HepG2 (cell line): ENCODE measurements at regions not wholly inside any gene's neighbourhood (a gene's known extent, or its start where the extent isn't known, plus 50 kb on each side); places are given as distances from the start of the nearest gene placed in this dataset.

Experiments
- ATAC-seq: fragments of 200-7000 bp; cut with Tn5 transposase; 3 replicates; pipeline ENCODE4 v1.9.1; 2020; ENCODE audit warnings: mild to moderate bottlenecking, moderate library complexity
- BruUV-seq: library from RNA; stranded (reverse); fragments of 400-500 nt; replicated peaks from 2 replicates; lab custom pipeline; 2021; lab: Mats Ljungman, UMichigan
- CTCF ChIA-PET: fragments of 300-600 bp; formaldehyde crosslinking; extraction: SDS; loops from one replicate; lab custom pipeline; 2021; ENCODE audit warnings: low total read pairs, inconsistent platforms, low intra/inter-chr PET ratio; lab: Yijun Ruan, JAX
- POLR2A ChIA-PET: fragments of 350-600 bp; sonication (Branson Sonifier 250); formaldehyde crosslinking; loops from one replicate; lab custom pipeline; 2020; ENCODE audit warnings: antibody characterized with exemption, inconsistent platforms; lab: Yijun Ruan, JAX
- DNase-seq: peaks from one replicate; pipeline ENCODE4 v3.0.0-alpha.2; 2015; ENCODE audit warnings: low spot score
- FAIRE-seq: peaks from 3 replicates; lab custom pipeline; 2011; peaks lifted over from hg19 to GRCh38; lab: Jason Lieb, UNC
- H2AFZ ChIP-seq: one replicate; pipeline ENCODE4 v1.6.1; 2011; ENCODE audit warnings: low read length, inconsistent platforms
- H3K27ac ChIP-seq: fragments of 300-600 bp; 3 replicates; pipeline ENCODE4 v1.8.0; 2011; ENCODE audit warnings: mixed run types, mild to moderate bottlenecking, mixed read lengths, low read length, inconsistent platforms; ENCODE audit not compliant: insufficient read depth; ENCODE audit errors: extremely low read length
- H3K27me3 ChIP-seq, 2 experiments: fragments of 200-600 bp in 1 of 2; 2 replicates in 1 of 2; 3 replicates in 1 of 2; pipeline versions ENCODE4 v1.6.0 to v1.8.0; 2011; ENCODE audit warnings: low read length in 2 of 2, mild to moderate bottlenecking in 2 of 2, moderate library complexity in 2 of 2, inconsistent platforms in 1 of 2; ENCODE audit not compliant: insufficient read depth in 2 of 2, control insufficient read depth in 1 of 2
- H3K36me3 ChIP-seq, 2 experiments: fragments of 200-600 bp in 1 of 2; replicated peaks in 1 of 2; 2 replicates in 1 of 2; 3 replicates in 1 of 2; pipeline versions ENCODE4 v1.5.1 to v1.8.0; 2011; ENCODE audit warnings: low read length in 2 of 2, inconsistent platforms in 1 of 2; ENCODE audit not compliant: insufficient read depth in 2 of 2, control insufficient read depth in 1 of 2
- H3K4me1 ChIP-seq: 2 replicates; pipeline ENCODE4 v1.5.1; 2012; ENCODE audit warnings: low read length, inconsistent platforms; ENCODE audit not compliant: insufficient read depth
- H3K4me2 ChIP-seq: 2 replicates; pipeline ENCODE4 v1.6.0; 2011; ENCODE audit warnings: low read depth, low read length, inconsistent platforms
- H3K4me3 ChIP-seq, 3 experiments: fragments of 200-600 bp in 1 of 3; sonication (generic), shearing (Covaris generic) in 1 of 3; replicated peaks in 1 of 3; 2 replicates each; pipeline ENCODE4 v1.5.1; 2011 to 2016; ENCODE audit warnings: low read length in 3 of 3, inconsistent platforms in 2 of 3, low read depth in 2 of 3, mild to moderate bottlenecking in 2 of 3, control low read depth in 1 of 3, mixed read lengths in 1 of 3; ENCODE audit not compliant: insufficient read depth in 1 of 3
- H3K79me2 ChIP-seq: one replicate; pipeline ENCODE4 v1.6.1; 2011; ENCODE audit warnings: low read length, inconsistent platforms; ENCODE audit not compliant: insufficient read depth
- H3K9ac ChIP-seq: 2 replicates; pipeline ENCODE4 v1.6.0; 2011; ENCODE audit warnings: mild to moderate bottlenecking, low read depth, low read length, inconsistent platforms; ENCODE audit not compliant: insufficient read depth
- H3K9me3 ChIP-seq: 2 replicates; pipeline ENCODE4 v1.5.1; 2012; ENCODE audit warnings: mild to moderate bottlenecking, low read length
- H4K20me1 ChIP-seq: 2 replicates; pipeline ENCODE4 v1.6.0; 2011; ENCODE audit warnings: inconsistent platforms, mild to moderate bottlenecking, low read length, moderate library complexity; ENCODE audit not compliant: insufficient read depth
- ARID2 ChIP-seq: sonication (generic); formaldehyde crosslinking; IDR thresholded peaks from 2 replicates; pipeline ENCODE4 v1.8.1; 2022; ENCODE audit warnings: mild to moderate bottlenecking, missing genetic modification reagents, borderline replicate concordance
- FLYWCH1 ChIP-seq: sonication (generic); formaldehyde crosslinking; IDR thresholded peaks from 2 replicates; pipeline ENCODE4 v1.8.1; 2023; ENCODE audit warnings: mild to moderate bottlenecking, missing genetic modification reagents
- KLF11 ChIP-seq: IDR thresholded peaks from 2 replicates; pipeline ENCODE4 v1.6.1; 2016; ENCODE audit warnings: missing compliant biosample characterization
- SMYD3 ChIP-seq: sonication (generic); formaldehyde crosslinking; IDR thresholded peaks from 2 replicates; pipeline ENCODE4 v1.8.1; 2023; ENCODE audit warnings: mild to moderate bottlenecking, missing genetic modification reagents
- SP2 ChIP-seq: sonication (generic); formaldehyde crosslinking; IDR thresholded peaks from 2 replicates; pipeline ENCODE4 v1.5.1; 2020; ENCODE audit warnings: mild to moderate bottlenecking, missing genetic modification reagents
- SPEN ChIP-seq: sonication (generic); formaldehyde crosslinking; IDR thresholded peaks from 2 replicates; pipeline ENCODE4 v1.5.1; 2020; ENCODE audit warnings: low read depth, mild to moderate bottlenecking, missing genetic modification reagents
- ZFY ChIP-seq: sonication (generic); formaldehyde crosslinking; IDR thresholded peaks from 2 replicates; pipeline ENCODE4 v1.4.0; 2020; ENCODE audit warnings: missing genetic modification reagents
- ZNF776 ChIP-seq: sonication (generic); formaldehyde crosslinking; IDR thresholded peaks from 2 replicates; pipeline ENCODE4 v1.4.0; 2020; ENCODE audit warnings: mild to moderate bottlenecking, missing genetic modification reagents
- ZNF782 ChIP-seq: sonication (generic); formaldehyde crosslinking; IDR thresholded peaks from 2 replicates; pipeline ENCODE4 v1.4.0; 2020; ENCODE audit warnings: missing genetic modification reagents, mild to moderate bottlenecking, borderline replicate concordance
- ZSCAN22 ChIP-seq: sonication (generic); formaldehyde crosslinking; IDR thresholded peaks from 2 replicates; pipeline ENCODE4 v1.4.0; 2020; ENCODE audit warnings: mild to moderate bottlenecking, missing genetic modification reagents
- WGBS: methylation state at CpG from one replicate; pipeline ENCODE4 v1.1.6; 2017; ENCODE audit warnings: low lambda C conversion rate; 5-methylcytosine and 5-hydroxymethylcytosine counted together
- in situ Hi-C: cut with HindIII; loops from 2 replicates; pipeline ENCODE4 v1.10.0; 2017; ENCODE audit warnings: low pct_unique_long_range_greater_than_20kb; ENCODE audit not compliant: extremely low pct_ligation_motif_present
- intact Hi-C: fragments of 100-400 bp; cut with micrococcal nuclease; formaldehyde crosslinking; loops from one replicate; pipeline ENCODE4 v1.10.0; 2022; ENCODE audit not compliant: unreplicated experiment
- TF ChIP-seq, protein P1 (sequence below): sonication (generic); formaldehyde crosslinking; IDR thresholded peaks from 2 replicates; pipeline ENCODE4 v1.4.0; 2020; ENCODE audit warnings: missing genetic modification reagents, mild to moderate bottlenecking, borderline replicate concordance
- TF ChIP-seq, protein P2 (sequence below): IDR thresholded peaks from 2 replicates; pipeline ENCODE4 v1.6.1; 2016
- TF ChIP-seq, protein P3 (sequence below): sonication (generic); formaldehyde crosslinking; IDR thresholded peaks from 2 replicates; pipeline ENCODE4 v1.5.1; 2020; ENCODE audit warnings: mild to moderate bottlenecking, missing genetic modification reagents, borderline replicate concordance
- TF ChIP-seq, protein P4 (sequence below): sonication (generic); formaldehyde crosslinking; IDR thresholded peaks from 2 replicates; pipeline ENCODE4 v1.4.0; 2020; ENCODE audit warnings: mild to moderate bottlenecking, missing genetic modification reagents
- TF ChIP-seq, protein P5 (sequence below): sonication (generic); formaldehyde crosslinking; conservative IDR thresholded peaks from 2 replicates; pipeline ENCODE4 v1.4.0; 2020; ENCODE audit warnings: missing genetic modification reagents

DNA sequence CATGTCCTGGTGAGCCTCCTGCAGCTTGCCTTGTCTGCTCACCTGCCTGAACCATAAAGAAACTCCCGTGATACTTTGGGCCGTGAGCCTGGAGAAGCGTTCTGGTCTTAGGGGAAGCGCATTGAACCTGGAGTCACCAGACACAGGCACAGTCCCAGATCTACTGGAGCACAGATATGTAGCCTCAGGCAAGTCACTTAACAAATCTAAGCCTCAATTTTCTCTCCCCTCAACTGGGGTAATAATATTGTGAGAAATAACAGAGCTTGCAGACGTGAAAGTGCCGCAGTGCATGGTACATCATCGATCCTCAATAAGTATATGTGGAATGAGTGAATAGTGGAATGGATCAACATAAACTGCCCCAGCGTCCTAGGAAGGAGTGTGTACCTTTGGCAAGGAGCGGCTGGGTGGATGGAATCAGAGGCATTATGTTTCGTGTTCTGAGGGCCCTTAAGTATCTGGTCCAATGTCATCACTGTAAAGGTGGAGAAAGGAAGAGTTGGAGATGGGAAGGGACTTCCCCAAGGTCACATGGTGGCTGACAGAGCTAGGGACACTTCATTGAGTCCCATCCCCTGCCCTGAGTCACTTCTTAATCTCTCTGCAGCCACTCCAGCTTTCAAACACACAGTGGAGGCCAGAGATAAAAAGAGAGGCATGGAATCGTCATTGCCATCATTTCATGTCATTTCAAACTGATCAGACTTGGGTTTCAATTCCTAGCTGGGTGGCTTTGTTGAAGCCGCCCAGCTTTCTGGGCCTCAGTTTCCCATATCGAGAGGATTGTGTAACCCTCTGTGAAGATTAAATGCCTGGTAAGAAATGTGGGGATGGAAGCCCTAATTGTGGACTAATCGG lies 172.4 kb downstream of the DDX1 start:
- H3K4me3 ChIP-seq = no peak overlapping the region
- no peak overlapping the region for H2AFZ ChIP-seq
- FAIRE-seq = no peak
- WGBS = 80% methylated on average over 14 of the region's 14 CpGs
- ATAC-seq = no peak
- DNase-seq = no peak
- H3K36me3 ChIP-seq = no peaks in the 10 kb centered on the region
- no peak overlapping the region for H3K9ac ChIP-seq
- ChIA-PET POLR2A (interaction anchor here (0.7 kb wide), 1 partner anchor 20 kb away, joined by 3 read pairs; no protein-coding TSS in a partner anchor), CTCF (no interaction called here)
- peaks cover 22% of the 10 kb centered on the region; the same call in 1 of the 2 replicates for H4K20me1 ChIP-seq
- H3K9me3 ChIP-seq = no peaks in the 10 kb centered on the region
- no peaks in the 10 kb centered on the region for H3K79me2 ChIP-seq
- no peak overlapping the region for H3K4me2 ChIP-seq
- intact Hi-C loops = no loop called here
- peaks cover 27% of the 10 kb centered on the region for H3K4me1 ChIP-seq
- TF ChIP-seq SMYD3 (CRISPR knock-in tag) (no peak), ZNF782 (CRISPR knock-in tag) (no peak), ZFY (CRISPR knock-in tag) (no peak), ARID2 (CRISPR knock-in tag) (no peak), ZSCAN22 (CRISPR knock-in tag) (no peak), ZNF776 (CRISPR knock-in tag) (no peak), SP2 (CRISPR knock-in tag) (no peak), SPEN (CRISPR knock-in tag) (no peak), KLF11 (CRISPR knock-in tag) (no peak), FLYWCH1 (CRISPR knock-in tag) (no peak)
- TF ChIP-seq, protein P1, sequence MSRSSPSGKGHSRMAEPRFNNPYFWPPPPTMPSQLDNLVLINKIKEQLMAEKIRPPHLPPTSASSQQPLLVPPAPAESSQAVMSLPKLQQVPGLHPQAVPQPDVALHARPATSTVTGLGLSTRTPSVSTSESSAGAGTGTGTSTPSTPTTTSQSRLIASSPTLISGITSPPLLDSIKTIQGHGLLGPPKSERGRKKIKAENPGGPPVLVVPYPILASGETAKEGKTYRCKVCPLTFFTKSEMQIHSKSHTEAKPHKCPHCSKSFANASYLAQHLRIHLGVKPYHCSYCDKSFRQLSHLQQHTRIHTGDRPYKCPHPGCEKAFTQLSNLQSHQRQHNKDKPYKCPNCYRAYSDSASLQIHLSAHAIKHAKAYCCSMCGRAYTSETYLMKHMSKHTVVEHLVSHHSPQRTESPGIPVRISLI (CRISPR knock-in tag) = no peak
- TF ChIP-seq, protein P2, sequence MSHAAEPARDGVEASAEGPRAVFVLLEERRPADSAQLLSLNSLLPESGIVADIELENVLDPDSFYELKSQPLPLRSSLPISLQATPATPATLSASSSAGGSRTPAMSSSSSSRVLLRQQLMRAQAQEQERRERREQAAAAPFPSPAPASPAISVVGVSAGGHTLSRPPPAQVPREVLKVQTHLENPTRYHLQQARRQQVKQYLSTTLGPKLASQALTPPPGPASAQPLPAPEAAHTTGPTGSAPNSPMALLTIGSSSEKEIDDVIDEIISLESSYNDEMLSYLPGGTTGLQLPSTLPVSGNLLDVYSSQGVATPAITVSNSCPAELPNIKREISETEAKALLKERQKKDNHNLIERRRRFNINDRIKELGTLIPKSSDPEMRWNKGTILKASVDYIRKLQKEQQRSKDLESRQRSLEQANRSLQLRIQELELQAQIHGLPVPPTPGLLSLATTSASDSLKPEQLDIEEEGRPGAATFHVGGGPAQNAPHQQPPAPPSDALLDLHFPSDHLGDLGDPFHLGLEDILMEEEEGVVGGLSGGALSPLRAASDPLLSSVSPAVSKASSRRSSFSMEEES = no peak
- TF ChIP-seq, protein P3, sequence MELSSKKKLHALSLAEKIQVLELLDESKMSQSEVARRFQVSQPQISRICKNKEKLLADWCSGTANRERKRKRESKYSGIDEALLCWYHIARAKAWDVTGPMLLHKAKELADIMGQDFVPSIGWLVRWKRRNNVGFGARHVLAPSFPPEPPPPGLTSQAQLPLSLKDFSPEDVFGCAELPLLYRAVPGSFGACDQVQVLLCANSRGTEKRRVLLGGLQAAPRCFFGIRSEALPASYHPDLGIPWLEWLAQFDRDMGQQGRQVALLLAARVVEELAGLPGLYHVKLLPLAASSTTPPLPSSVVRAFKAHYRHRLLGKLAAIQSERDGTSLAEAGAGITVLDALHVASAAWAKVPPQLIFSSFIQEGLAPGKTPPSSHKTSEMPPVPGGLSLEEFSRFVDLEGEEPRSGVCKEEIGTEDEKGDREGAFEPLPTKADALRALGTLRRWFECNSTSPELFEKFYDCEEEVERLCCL (CRISPR knock-in tag) = no peak
- TF ChIP-seq, protein P4, sequence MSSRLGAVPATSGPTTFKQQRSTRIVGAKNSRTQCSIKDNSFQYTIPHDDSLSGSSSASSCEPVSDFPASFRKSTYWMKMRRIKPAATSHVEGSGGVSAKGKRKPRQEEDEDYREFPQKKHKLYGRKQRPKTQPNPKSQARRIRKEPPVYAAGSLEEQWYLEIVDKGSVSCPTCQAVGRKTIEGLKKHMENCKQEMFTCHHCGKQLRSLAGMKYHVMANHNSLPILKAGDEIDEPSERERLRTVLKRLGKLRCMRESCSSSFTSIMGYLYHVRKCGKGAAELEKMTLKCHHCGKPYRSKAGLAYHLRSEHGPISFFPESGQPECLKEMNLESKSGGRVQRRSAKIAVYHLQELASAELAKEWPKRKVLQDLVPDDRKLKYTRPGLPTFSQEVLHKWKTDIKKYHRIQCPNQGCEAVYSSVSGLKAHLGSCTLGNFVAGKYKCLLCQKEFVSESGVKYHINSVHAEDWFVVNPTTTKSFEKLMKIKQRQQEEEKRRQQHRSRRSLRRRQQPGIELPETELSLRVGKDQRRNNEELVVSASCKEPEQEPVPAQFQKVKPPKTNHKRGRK (CRISPR knock-in tag) = no peak
- TF ChIP-seq, protein P5, sequence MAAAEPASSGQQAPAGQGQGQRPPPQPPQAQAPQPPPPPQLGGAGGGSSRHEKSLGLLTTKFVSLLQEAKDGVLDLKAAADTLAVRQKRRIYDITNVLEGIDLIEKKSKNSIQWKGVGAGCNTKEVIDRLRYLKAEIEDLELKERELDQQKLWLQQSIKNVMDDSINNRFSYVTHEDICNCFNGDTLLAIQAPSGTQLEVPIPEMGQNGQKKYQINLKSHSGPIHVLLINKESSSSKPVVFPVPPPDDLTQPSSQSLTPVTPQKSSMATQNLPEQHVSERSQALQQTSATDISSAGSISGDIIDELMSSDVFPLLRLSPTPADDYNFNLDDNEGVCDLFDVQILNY = no peak
- in situ Hi-C loops = no loop called here
- BruUV-seq = no TSS peak
- peaks cover 15 to 85% of the 10 kb centered on the region in 2 experiments; a peak in 4 of 5 replicates for H3K27me3 ChIP-seq
- H3K27ac ChIP-seq = no peak overlapping the region
